Right renal pelvis (tissue), 4 donors: ENCODE measurements at regions not wholly inside any gene's neighbourhood (a gene's known extent, or its start where the extent isn't known, plus 50 kb on each side); places are given as distances from the start of the nearest gene placed in this dataset.
A peak's percentile ranks its signal among the peaks of the same experiment; 100 is the strongest.
"Not testable (repeated sequence)": the region's sequence is repeated elsewhere in the genome, so short reads cannot be mapped to it uniquely, and the experiment has no call there.

ENCODE experiments used
- DNase-seq, 4 donors: peaks; one replicate each; pipeline ENCODE4 v3.0.0-alpha.2; 2013; ENCODE audit warnings: low read depth in 4 of 4, low spot score in 3 of 4, missing footprints in 1 of 4

DNA sequence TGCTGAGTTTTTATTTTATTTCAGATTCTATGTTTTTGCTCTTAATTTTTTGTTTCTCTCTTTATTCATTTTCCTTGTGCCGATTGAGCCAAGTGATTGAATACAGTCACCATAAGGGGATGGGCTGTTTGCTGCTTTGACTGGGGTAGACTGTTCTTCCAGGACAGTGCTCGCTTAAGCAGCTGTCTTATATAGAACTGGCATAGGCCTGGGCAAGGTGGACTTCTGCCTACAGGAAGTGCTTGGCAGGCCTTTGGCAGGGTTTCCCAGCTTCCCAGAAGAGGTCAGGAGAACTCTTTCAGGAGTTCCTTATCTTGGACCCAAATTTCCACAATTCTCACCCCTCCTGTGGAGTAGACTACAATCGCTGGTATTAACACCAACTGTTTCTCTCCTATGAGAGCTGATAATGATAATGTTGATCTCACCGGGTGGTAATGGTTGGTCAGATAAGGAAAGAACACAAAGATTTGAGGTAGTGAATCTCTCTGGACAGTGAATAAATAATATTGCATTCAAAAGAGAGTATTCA, 207.5 kb upstream of the ST6GAL2 start:
- DNase-seq, result no peak

DNA sequence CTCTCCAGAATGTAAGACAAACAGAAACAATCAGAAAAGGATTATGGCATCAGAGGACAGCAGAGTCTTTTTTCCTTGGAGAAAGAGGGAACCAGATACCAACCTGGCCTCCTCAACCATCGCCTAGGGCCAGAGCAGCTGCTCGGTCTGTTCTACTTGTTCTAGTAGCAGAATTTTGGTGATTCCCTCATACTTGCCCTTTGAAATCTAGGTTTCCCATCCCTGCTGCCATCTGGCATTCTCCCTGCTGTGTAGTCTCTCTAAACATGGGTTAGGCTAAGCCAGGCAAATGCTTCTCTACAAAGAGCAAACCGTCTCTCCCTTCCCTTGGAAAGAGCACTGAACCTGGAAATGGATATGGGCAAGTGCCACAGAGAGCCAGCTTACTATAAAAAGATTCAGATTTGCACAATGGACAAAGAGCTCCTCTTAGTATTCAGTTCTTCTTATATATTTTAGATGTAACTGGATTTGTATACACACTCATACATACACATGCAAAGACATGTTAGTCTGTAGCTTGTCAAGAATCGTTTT, 208.6 kb upstream of the ST6GAL2 start:
- DNase-seq, result no peak

DNA sequence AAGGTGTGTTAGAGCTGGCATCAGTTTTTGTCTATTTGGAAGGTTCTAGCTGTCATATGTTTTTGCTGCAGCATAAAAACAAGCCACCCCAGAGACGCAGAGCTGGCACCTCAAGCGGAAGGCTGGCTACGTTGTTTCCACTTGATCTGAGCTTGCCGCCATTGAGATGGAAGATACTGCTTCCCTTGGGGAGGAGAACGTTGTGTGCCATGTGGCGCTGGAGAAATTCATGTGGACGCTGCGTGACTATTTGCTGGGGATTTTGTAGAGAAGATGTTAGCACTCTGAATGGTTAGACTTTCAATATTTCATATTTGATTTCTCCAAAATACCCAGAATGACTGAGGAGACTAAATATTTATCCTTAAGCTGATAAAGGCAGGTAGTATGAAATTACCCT, 216.2 kb upstream of the ST6GAL2 start:
- no peak for DNase-seq

DNA sequence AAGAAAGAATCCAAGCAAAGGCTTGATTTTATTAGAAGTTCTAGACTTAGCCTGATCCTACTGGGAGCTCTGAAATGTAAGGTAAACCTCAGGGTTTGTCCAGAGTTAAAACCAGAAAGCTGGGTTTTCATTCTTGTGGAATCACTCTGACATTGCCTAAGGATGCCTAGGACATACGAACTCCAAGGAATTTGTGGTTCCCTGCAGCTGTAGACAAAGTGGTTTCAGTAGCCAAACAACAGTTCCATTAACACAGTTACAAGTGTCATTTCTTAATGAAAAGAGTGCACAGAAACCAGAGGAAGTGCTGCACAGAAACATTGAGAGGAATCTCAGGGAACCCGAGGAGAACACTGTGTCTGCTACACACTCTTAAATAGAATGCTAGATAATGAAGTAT, 221.4 kb upstream of the ST6GAL2 start:
- no peak for DNase-seq

DNA sequence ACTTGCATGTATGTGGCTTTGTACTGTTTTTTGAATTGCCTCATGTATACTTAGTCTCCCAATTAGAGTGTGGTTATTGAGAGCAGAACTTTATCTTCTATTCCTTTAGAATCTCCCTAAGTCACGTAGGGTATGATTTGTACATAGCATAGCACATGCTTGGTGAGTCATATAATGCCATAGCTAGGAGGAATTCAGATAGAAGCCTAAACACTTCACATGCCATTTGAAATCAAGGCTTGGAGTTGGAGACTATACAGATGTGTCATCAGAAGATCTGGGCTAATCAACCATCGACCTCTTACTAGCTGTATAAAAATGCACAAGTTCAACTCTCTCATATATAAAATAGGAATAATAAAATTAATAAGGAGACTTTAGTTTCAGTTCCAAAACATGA, 222.6 kb upstream of the ST6GAL2 start:
- DNase-seq, result no peak

DNA sequence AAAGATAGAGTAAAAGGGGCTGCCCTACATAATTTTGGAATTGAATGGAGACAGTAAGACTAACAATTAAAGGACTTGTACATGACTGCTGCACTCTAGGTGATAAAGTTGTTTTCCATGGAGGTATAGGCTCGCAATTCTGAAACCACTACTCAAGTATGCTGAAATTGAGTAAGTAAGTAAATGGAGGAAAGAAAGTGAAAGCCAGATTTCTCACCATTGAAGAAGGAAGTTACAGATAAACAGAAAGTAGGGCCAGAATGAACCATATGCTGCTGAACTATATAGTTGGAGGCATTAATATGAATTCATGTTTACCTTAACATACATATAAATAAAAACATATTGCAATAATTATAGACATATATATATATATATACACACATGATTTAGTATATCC, 225.7 kb upstream of the ST6GAL2 start:
- DNase-seq, result no peak

DNA sequence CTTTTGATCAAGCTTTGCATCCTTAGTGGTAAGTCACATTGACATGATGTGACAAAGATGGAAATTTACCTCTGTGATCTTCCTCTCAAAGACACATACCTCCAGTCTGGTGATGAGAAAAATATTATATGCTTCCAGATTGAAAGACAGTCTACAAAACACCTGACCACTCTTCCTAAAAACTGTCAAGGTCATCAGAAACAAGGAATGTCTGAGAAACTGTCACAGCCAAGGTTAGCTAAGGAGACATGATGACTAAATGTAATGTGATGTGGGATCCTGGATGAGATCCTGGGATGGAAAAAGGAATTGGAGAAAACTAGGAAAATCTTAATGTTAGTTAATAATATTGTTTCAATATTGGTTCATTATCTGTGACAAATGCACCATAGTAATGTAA, 226.6 kb upstream of the ST6GAL2 start:
- DNase-seq, result no peak

DNA sequence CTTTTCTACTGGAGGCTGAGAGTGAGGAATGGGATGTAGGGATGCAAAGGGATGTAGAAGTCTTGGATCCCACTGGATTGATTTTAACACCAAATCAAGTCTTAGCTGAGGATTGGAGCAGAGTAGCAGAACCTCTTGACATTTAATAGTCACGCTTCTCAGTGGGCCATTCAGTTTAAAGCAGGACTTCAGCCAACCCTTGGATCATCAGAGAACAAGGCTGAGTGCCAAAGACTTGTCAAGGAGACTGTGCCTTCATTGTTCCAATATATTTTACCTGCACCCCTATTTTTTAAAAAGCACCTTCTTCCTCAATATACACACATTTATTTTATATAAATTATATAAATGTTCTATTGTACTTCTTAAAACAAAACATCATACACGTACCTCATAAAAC, 242.4 kb upstream of the ST6GAL2 start:
- DNase-seq, result no peak

DNA sequence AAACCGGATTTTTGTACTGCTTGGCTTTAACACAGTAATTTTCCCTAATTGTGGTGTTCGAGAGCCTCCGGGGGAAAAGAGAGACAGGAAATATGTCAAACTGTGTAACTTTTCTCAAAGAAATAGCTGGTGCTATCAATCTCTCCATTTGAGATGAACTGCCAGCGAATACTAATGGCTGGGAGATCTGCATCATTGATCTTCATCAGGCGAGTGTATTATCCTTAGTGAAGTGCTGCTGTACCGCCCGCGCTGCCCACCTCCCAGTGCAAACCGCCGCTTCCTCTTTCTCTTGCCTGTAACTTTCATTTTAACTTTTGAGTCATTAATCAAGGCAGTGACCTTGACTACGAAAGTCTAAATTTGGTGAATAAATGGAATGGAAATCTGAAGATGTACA, 246.1 kb upstream of the ST6GAL2 start:
- no peak for DNase-seq

DNA sequence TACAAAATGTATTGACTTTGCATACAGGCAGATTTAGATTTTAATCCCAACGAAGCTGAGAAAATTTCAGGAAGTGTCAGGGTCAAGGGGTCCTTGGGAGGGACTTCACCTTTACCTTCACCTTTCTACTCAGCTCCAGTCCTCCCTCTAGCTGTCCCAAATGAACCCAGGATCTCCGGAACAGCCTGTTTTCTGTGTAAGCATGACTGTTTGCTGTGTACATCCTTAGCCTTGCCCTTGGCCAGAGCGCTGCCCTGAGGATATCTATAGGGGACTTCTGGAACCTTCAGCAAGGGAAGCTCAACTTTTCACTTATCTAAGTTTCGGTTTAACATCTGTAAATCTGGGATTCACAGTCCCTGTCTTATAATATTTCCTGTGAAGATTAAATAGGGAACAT, 246.8 kb upstream of the ST6GAL2 start:
- DNase-seq, result no peak

DNA sequence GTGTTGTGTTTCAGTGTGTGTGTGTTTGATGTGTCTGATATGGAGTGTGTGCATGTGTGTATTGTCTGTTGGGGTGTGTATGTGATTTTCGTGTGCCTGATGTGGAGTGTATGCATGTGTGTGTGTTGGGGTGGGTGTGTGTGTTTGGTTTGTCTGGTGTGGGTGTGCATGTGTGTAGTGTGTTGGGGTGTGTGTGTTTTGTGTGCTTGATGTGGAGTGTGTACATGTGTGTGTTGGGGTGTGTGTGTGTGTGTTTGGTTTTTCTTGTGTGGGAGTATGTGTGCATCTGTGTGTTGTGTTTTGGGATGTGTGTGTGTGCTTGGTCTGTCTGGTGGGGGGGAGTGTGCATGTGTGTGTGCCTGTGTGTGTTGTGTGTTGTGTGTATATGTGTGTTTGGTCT, 247.4 kb upstream of the ST6GAL2 start:
- DNase-seq, result no peak

DNA sequence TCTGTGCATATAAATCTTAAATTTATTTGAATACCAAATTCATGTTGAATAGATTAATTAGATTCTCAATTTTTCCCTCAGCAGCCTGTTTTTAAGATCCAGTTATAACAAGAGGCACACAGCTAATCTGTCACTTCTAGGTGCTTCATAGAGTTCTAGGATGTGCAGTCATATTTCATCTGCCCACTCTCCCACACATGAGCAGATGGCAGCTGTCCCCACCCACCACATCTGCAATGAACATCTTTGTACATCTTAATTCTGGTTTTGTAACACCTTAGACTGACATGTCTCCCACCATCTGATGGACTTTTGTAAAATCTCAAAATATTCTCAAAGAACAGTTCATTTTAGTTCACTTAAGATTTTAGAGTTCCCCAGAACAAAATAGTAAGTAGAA, 250.8 kb upstream of the ST6GAL2 start:
- DNase-seq, result no peak

DNA sequence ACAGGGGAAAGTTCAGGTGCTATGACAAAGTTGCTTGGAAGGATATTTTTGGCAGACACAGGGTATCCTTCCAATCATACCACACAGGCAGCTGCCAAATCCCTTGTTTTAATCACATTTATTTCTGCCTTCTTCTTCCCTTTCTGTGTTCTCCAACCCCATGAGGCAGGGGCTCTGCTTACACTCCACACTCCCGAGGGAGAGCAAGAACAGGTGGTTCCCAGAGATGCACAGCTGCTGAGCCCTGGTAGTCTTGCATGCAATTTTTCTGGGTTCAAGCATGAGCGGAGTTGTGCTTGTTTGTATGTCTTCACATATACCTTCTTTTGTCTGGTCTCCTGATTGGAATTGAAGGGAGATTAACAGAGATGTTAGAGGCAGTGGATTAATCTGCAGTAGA, 251.7 kb upstream of the ST6GAL2 start:
- no peak for DNase-seq

DNA sequence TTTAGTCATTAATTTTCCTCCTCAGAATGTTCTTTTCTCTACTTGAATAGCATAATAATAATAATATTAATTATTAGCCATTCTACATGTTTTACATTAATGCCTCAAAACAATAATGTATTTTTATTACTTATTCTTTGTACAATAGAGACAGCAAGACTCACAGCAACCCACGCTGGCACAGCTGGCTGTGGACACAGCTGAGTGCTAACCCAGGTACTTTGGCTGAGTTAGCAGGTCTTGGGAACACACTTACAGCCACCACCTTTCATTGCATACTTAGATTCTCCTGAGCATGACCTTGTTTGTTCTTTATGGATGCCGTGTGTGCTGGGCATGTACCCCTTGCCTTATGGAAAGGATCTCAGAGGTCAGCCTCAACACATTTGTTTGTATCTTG, 260.2 kb upstream of the ST6GAL2 start:
- DNase-seq, result no peak

DNA sequence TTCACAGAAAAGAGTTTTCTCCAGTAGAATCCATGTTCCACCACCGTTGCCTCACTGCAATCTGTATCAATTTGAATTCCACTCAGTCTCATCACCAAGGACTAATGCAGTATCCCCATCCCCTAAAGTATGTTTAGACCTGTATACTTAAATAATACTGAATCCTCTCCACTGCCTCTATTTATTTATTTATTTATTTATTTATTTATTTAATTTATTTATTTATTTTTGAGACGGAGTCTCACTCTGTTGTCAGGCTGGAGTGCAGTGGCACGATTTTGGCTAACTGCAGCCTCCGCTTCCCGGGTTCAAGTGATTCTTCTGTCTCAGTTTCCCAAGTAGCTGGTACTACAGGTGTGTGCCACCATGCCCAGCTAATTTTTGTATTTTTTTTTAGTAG, 260.7 kb upstream of the ST6GAL2 start:
- not testable (repeated sequence) for DNase-seq

DNA sequence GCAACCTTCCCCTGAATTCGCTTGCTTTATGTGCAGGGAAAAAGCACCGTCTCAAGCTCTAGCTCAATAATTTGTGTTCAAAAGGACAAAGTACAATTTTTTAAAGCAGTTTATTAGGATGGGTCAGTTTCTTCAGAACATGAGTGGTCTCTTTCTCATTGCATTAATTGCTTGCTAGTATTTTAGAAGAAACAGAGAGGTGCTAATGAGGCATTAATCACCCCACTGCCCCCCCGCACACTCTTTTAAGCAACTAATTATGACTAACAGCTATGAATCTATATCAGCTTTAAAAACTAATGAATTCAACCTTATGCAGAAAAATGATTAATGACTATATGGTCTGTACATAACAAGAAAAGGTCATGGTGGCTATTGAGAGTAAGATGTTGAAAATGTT, 262.1 kb upstream of the ST6GAL2 start:
- DNase-seq, result no peak

DNA sequence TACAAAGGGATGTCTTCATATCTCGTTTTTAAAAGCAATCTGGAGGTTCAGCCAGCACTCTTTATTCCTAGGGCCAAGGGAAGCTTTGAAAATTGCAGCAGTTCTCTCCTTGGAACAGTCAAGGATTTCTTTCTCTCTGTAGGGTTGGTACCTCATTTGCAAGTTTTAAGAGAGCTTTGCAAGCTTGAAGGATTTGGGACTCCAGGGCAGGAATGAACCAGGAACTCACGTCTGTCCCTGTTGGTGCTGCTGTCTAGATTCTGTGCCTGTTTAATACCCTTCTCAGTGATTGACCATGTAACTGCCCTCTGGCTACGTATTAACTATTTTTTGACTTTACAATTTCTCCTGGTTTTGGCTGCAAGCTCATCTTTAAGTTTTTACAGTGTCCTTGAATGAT, 262.5 kb upstream of the ST6GAL2 start:
- no peak for DNase-seq

DNA sequence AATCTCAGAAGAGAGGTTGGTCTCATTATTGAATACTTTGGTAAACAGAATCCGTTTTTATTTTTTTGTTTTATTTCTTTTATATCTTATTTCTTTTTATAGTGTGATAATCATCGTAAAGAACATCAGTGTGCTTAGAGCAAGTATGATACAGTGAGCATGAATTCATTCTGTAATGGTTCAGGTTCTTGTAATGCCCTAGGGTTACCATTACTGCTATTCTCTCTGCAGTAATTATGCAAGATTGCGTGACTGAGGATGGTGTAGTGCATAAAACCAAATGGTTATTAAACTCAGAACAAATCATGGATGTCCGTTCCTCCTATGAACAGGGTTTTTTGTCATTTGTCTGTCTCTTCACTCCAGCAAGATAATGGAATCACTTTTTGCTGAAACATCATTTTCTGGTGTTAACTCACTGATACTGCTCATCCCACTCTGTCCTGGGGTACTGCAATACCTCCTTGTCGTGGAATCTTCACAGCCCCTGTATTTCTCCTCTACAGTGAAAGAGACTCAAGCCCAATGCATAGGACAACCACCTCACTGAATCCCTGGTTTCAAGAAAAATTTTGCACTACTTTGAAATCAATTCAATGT, 274.8 kb upstream of the ST6GAL2 start:
- no peak for DNase-seq

DNA sequence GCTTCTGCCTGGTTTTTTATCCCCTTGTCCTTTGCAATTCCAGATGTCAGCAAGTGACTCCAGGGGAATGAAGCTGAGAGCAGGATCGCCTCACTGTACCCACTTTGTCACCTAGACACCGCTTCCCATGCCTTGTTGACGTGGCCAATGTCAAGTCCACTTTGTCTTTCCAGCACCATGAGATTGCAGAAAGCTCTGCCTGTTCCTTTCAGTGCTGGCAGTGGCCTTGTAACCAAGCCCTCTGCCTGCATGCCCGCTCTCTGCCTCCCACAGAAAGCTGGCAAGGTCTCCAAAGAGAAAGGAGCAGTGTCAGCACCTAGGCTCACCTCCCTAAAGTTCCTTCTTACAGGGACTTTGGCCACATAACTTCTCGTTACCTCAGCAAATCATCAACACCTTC, 282.2 kb upstream of the ST6GAL2 start:
- DNase-seq, result no peak

DNA sequence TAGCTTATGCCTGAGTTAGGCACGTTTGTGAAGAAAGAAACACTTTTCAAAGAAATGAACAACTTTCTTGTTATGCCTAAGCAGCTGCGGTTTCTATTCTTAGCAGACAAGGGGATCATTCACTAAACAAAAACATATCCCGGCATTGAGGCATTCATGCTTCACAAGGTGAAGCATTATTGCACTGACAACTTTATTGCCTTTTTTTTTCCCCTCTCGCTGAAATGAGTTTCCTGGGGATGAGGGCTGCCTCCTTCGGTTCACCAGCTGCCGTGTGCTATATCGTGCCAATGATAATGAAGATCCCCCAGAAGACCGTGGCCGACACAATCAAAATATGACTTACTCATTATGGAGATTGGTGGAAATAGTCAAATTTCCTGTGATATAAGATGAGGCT, 288.2 kb upstream of the ST6GAL2 start:
- peak in 2 of 4 donors; percentile 3 to 4 for DNase-seq

DNA sequence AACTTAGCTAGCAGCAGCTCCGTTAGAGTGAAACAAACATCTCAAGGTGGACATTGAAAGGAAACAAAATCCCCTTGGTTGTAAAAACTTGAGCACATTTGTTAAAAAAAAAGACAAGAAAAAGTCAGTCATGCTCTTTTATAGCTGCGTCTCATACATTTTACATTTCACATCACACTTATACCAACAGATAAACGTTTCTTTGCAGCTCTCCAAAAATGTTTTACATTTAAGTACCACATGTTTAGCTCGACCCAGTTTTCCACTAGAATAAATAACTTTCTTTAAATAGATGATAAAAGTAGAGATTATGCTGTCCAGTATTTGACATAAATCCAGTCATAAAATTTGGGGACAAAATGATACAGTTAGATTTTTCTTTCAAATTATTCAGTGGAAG, 297.0 kb upstream of the ST6GAL2 start:
- no peak for DNase-seq

DNA sequence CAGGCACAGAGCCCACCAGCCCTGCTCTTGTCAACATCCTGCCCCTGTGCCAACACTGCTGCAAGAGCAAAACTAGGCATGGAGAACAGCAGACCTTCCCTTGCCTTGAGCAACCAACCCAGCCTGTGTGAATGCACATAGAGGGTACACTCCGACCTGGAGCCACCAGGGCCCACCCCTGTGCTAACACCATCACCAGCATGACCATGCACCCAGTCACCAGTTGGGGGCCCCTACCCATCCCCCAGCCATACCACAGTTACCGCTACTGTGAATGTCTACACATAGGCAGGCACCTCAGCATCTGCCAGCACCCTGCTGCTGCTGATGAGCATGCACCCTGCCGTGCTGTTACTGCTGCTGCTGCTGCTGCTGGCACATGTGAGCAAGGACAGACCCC, 301.9 kb upstream of the ST6GAL2 start:
- no peak for DNase-seq

DNA sequence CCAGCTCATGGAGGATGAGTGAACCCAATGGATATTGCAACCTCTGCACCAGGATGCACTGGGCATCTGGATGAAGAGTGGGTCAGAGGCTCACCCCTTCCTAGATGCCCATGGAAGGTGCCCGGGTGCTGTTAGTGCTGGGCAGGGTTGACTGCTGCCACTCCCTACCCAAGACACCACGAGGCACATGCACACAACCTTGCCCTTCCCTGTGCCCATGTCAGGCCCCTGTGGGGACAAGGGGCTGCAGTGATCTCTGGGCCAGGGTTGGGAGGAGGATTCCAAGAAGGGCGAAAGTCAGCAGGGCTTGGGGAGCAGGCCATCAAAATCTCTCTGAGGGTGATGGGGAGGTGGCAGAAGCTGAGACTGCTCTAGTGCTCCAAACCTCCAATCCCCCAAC, 309.7 kb upstream of the ST6GAL2 start:
- DNase-seq, result no peak
